Hypothalamus (tissue), 51 donors: ENCODE measurements at regions not wholly inside any gene's neighbourhood (a gene's known extent, or its start where the extent isn't known, plus 50 kb on each side); places are given as distances from the start of the nearest gene placed in this dataset.

ENCODE experiments used
- DNase-seq, 51 donors: peaks; one replicate each; lab custom pipeline; 2025; lab: John Stamatoyannopoulos, UW

DNA sequence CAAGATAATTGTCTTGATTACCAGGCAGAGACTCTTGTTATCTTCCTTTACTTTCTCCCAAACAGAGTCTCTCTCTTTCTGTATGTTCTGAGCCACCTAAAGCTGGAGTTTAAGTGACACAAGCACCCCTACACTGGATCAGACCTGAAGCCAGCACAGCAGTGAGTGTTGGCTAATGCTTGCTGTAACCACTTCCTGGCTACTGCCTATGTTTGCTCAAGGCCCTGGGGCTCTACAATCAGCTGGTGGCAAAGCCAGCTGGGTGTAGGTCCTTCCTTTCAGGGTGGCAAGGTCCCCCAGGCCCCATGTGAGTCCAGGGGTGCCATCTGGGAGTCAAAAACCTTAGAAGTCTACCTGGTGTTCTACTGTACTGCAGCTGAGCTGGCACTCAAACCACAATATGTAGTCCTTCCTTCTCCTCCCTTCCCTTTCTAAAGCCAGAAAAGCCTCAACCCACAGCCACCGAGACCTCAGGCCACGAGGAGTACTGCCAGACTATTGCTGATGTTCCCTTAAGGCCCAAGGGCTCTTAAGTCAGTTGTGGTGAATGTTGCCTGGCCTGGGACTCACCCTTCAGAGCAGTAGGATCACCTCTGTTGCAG lies 416.3 kb downstream of the ADRA2A start:
- no peak for DNase-seq

DNA sequence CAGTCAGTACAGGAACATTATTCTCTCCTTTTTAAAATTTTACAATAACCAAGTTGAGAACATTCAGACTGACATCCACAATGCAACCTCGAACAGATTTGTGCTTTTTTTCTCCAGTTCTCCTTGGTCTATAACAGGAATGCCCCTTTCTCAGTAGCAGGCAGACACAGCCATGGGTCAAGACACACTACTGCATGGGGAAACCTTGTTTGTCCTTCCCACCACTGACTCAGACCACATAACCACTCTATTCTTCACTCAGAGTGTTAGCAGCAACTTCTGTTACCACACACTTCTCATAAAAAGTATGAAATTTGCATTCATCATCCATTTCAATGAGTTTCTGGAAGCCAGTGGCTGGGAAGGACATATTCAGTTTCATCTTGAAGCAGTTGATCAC lies 421.7 kb downstream of the ADRA2A start:
- DNase-seq = no peak

GRCh38 chr10:111504376-111504775 lies 427.5 kb downstream of the ADRA2A start:
- no peak for DNase-seq

DNA sequence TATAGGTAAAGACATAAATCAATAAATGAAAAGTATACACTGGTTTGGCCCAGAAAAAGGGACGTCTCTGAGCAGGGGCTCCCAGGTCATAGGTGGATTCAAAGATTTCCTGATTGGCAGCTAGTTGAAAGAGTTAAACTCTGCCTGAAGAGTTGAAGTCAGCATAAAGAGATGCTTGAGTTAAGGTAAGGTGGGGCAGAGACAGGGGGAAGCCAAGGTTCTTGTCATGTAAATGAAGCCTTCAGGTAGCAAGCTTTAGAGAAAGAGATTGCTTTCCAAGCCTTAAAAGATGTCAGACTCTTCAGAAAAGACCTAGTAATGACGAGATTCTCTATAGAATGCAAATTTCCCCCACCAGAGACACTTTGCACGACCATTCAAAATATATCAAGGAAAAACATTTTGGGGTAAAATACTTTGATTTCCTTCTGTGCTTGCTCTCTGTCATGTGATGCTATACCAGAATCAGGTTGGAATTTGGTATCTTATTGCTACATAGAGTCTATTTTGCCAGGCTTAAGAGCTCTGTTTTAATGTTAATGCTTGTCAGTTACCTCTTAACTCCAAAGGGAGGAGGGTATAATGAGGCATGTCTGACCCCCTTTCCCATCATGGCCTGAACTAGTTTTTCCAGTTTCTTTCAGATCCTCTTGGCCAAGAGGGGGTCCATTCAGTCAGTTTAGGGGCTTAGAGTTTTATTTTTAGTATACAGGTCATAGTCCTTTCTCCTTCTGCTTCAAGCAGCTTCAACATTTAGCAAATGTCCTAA lies 429.6 kb downstream of the ADRA2A start:
- no peak for DNase-seq

- no peak for DNase-seq
Observed at GRCh38 chr10:111511751-111512150, 434.9 kb downstream of the ADRA2A start.

- DNase-seq = no peak
Observed at GRCh38 chr10:111515264-111515663, 438.4 kb downstream of the ADRA2A start.

DNA sequence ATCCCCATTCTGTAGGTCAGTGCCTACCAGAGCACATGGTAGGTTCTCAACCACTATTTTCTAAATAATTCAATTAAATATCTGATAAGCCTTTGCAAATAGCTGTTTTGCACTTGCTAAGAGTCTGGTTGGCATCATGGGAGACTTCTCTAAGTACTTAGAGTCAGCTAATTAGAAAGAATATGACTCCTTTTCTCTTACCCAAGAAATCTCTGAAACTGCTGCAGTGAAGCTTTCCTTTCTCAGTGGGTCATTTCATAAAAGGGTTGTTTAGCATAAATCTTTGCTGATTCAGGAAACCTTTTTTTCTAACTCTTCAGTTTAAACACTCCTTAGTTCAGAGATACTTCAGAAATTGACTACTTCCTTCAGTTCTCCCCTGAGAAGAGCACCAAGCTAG lies 438.9 kb downstream of the ADRA2A start:
- no peak for DNase-seq

DNA sequence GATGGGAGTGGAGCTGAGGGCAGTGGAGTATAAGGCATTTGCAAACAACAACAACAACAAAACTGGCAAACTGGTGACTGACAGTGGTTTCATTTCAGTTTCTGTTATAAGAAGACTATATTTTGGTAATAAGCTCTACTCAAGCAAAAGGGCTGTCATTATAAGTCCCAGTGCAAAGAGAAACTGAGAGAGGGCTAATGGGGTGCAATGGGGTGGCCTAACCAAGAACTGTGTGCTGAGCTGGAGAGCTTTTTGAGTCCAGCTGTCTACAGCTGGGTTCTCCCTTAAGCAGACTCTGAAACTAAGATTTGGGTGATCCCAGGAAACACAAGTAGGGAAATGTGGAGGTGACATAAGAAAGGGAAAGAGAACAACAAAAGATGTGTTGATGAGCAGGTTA lies 439.3 kb downstream of the ADRA2A start:
- DNase-seq = no peak

- no peak for DNase-seq
Observed at GRCh38 chr10:111522141-111522540, 445.3 kb downstream of the ADRA2A start.

- DNase-seq = peak in 1 of 51 donors; percentile 2
Observed at GRCh38 chr10:111522551-111522950, 445.7 kb downstream of the ADRA2A start.

GRCh38 chr10:111523016-111523415 lies 446.2 kb downstream of the ADRA2A start:
- no peak for DNase-seq

DNA sequence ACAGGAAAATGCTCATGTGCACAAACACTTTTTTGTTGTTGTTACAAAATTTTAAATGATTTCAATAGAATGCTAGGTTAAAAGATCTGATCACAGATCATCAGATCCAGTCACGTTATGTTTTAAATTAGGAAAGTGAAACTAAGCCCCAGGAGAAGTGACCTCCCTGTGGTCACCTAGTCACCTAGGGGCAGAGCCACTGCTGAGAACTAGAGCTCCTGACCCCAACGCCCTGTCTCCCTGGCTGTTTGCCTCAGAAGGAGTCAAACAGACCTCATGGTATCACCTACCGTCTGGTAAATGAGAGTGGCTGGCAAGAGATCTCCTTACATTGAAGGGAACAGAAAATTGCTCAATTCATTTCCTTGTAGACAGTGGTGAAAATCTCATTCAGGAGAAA lies 447.3 kb downstream of the ADRA2A start:
- DNase-seq = no peak

- DNase-seq = no peak
Observed at GRCh38 chr10:111525696-111526095, 448.9 kb downstream of the ADRA2A start.

GRCh38 chr10:111531690-111532089 lies 454.9 kb downstream of the ADRA2A start:
- DNase-seq = no peak

DNA sequence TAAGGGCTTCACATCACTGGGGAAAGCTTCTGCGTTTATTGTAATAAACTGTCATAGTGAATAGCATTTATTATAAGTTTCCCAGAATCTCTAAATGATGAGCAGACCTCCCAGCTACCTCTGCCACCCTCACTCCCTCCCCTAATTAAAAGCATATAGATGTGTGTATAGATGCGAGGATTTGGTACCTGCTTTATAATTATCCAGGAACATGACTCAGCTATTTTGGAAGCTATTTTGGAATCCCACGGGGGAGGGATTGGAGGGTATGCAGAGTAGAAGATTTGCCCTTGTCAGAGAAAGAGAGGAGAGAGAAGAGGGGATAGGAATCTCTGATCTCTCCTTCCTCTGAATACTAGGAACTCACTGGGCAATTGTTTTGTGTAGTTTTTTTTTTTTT lies 455.3 kb downstream of the ADRA2A start:
- no peak for DNase-seq

DNA sequence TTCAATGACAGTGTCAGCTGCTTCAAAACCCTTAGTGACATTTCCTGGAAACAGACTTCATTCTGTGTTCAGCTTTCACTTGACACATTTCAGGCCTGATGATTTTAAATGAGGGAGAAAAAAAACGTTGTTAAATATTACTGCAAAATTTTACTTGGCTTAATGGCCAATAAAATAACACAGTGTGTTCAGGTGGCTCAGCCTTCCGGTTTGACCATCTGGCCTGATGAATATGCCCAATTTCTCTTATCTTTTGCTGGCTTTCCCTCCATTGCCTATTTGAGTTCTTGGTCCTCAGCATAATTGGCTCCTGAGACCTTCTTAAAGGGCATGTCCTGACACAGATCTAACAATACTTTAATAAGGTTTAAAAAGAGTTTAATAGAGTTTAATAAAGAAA lies 462.4 kb downstream of the ADRA2A start:
- DNase-seq = no peak

DNA sequence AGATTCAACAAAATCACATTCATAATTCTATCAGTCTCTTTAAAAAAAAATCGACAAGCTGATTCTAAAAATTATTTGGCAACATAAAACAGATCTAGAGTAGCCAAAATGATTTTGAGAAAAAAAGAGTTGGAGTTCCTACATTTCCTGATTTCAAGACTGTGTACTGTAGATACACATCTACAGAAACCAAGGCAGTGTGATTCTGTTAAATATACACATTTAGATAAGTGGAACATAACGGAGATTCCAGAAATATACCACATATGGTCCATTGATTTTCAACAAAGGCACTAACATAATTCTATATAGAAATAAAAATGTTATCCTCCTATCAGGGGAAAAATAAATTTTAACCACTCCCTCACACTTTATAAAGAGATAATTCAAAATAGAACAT lies 467.0 kb downstream of the ADRA2A start:
- no peak for DNase-seq

DNA sequence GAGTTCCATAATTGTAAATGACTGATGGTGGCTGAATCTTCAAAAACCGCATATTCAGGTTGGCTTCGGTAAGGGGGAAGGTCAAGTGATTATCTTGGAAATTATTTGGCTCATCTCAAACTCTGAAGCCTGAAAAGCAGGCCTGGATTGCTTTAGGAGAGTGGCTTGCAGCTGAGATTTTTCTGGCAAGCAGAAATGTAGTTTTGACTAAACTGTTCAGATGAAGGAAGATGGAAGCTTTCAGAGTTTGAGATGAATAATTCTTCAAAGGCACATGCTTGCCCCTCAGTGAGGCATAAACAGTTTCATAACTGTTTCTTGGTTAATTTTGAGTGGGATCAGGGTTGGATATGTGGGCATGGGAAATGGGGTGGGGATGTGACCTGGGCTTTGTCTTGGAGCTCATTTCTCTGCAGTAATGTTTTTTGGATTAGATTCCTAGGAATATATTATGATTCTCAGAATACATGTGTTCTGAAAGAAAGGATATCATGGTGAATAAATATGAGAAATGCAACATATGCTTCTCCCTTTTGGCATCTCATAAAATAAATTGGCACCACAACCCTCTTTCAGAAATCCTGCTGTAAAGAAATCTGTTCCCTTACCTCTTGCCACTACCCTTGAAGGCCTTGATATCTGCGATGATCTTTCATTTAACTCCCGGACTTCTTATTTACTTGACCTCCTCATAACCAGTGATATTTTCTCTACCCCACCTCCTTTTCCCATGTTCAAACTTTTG lies 469.2 kb downstream of the ADRA2A start:
- DNase-seq = no peak

GRCh38 chr10:111548084-111548726 lies 471.4 kb downstream of the ADRA2A start:
- DNase-seq = no peak

- DNase-seq = no peak
Observed at GRCh38 chr10:111551001-111551400, 474.2 kb downstream of the ADRA2A start.

GRCh38 chr10:111556666-111557065 lies 479.8 kb downstream of the ADRA2A start:
- DNase-seq = no peak
